ENCODE measurements at regions not wholly inside any gene's neighbourhood (a gene's known extent, or its start where the extent isn't known, plus 50 kb on each side); places are given as distances from the start of the nearest gene placed in this dataset.

DNA sequence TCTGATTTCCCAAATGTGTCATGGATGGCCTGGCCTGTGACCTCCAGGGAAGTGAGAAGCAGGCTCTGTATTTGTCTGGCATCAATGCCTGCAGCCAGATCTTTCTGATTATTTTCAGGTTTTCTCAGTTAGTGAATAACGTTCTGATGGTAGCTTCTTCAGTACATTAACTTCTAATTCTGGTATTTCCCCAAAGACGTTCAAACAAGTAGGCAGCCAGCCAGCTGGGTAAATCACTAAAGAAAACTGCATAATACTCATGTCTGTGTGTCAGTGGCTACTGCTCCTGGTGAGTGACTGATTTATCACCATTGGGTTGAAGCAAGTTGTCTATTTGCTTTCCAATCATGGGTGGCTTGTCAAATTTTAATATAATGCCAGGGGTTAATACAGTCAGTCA lies 162.6 kb upstream of the PFN2 start:
- H3K4me1 ChIP-seq: no peaks in the 10 kb centered on the region
- H3K27ac ChIP-seq: no peak overlapping the region
- DNase-seq (no peak), ATAC-seq (no peak)
- no peaks in the 10 kb centered on the region for H3K9me3 ChIP-seq
- no peaks in the 10 kb centered on the region for H3K27me3 ChIP-seq (ENCODE audit: low read depth)
- intact Hi-C loops (cut with DNase I): no loop called here
- H3K4me3 ChIP-seq: no peak overlapping the region
- TF ChIP-seq, protein P1, sequence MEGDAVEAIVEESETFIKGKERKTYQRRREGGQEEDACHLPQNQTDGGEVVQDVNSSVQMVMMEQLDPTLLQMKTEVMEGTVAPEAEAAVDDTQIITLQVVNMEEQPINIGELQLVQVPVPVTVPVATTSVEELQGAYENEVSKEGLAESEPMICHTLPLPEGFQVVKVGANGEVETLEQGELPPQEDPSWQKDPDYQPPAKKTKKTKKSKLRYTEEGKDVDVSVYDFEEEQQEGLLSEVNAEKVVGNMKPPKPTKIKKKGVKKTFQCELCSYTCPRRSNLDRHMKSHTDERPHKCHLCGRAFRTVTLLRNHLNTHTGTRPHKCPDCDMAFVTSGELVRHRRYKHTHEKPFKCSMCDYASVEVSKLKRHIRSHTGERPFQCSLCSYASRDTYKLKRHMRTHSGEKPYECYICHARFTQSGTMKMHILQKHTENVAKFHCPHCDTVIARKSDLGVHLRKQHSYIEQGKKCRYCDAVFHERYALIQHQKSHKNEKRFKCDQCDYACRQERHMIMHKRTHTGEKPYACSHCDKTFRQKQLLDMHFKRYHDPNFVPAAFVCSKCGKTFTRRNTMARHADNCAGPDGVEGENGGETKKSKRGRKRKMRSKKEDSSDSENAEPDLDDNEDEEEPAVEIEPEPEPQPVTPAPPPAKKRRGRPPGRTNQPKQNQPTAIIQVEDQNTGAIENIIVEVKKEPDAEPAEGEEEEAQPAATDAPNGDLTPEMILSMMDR (IDR thresholded peaks at IDR 0.05): no peak
- H3K36me3 ChIP-seq: no peaks in the 10 kb centered on the region

DNA sequence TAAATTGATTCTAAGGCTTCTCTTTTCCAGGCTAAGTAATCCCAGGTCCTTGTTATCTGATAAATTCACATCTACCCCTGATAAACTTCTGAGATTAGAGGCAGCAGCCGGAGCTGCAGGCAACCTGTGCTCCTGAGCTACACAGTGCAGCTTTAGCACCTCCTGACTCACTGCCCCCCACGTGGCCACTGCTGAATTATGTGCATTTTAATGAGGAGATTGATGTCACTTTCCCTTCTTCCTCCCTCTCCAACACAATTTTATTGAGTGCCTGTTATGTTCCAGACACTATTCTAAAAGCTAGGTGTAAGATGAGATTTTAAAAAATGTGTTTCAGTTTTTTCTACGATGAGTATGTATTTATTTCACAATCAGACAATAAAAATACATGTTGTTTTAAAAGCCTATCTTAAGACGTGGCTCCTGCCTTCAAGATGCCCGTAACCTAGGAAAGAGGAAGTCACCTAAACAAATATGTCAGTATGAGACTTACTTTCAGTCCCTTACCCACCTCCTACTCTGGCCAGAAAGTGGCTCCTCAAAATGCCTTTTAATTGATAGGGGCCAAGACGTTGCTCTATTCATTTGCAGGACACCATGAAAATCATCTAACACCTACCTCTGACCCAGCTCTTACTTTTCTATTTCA lies 161.5 kb upstream of the PFN2 start:
- Histone ChIP-seq H3K36me3 (no peaks in the 10 kb centered on the region), H3K27me3 (ENCODE audit: low read depth) (no peaks in the 10 kb centered on the region), H3K27ac (no peak overlapping the region), H3K9me3 (no peaks in the 10 kb centered on the region), H3K4me3 (no peak overlapping the region), H3K4me1 (no peaks in the 10 kb centered on the region)
- TF ChIP-seq, protein P1 (IDR thresholded peaks at IDR 0.05): no peak
- intact Hi-C loops (cut with DNase I): no loop called here
- DNase-seq (no peak), ATAC-seq (no peak)

DNA sequence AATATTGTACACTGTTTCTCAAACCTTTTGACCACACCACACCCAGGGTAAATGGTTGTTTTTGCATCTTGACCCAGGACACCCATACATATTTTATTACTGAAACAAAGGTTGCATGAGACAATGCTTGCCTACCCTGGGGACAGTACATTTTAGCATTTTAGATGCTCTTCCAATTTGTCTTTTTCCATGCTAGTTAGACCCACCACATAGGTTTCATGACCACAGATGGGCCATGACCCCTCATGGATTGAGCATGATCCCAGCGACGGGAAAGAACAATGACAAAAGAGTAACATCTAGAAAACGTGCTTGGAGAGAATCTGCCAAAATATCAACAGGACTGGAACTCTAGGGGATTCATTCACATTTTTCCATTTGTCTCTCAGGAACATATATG lies 161.0 kb upstream of the PFN2 start:
- TF ChIP-seq, protein P1 (IDR thresholded peaks at IDR 0.05): no peak

DNA sequence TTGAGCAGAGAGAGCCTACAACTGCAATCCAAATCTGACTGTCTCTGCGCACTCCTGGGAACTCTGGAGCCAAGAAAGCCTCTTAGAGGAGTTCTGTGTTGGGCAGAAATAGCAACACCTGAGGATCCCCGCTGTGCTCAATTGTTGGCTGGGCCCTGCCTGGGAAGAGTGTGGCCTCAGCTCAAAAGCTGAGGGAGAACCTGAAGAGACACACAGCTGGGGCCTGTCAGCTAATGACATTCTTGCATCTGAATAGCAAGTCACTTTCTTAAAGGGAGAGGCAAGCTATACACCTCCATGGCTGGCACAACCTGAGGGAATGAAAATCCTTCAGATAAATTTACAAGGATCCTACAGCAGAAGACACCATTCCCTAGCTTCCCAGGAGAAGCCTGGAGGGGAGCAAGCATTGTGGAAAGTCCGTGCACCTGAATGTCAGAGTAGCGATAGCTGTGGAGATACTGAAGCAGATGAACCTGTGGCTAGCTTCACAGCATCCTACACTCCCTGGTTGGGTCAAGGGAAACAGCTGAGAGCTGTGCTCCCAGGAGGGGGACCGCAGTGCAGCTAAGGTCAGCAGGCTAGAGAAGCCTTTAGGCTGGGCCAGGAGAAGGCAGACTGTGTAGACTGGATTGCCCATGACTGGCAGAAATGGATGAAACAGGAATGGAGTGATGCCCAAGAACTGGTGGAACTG lies 159.9 kb upstream of the PFN2 start:
- intact Hi-C loops (cut with DNase I): no loop called here
- DNase-seq (no peak), ATAC-seq (peak in 1 of 2 donors; percentile 38)
- Histone ChIP-seq H3K9me3 (no peaks in the 10 kb centered on the region), H3K36me3 (no peaks in the 10 kb centered on the region), H3K27me3 (ENCODE audit: low read depth) (no peaks in the 10 kb centered on the region), H3K27ac (no peak overlapping the region), H3K4me3 (no peak overlapping the region), H3K4me1 (no peaks in the 10 kb centered on the region)
- TF ChIP-seq, protein P1 (IDR thresholded peaks at IDR 0.05): no peak

More for the DNA sequence above, 161.0 kb upstream of the PFN2 start:
- H3K4me1 ChIP-seq: no peaks in the 10 kb centered on the region
- no peak overlapping the region for H3K27ac ChIP-seq
- intact Hi-C loops (cut with DNase I): no loop called here
- H3K27me3 ChIP-seq (ENCODE audit: low read depth): no peaks in the 10 kb centered on the region
- H3K9me3 ChIP-seq: no peaks in the 10 kb centered on the region
- no peaks in the 10 kb centered on the region for H3K36me3 ChIP-seq
- ATAC-seq: no peak
- H3K4me3 ChIP-seq: no peak overlapping the region
- DNase-seq: no peak

DNA sequence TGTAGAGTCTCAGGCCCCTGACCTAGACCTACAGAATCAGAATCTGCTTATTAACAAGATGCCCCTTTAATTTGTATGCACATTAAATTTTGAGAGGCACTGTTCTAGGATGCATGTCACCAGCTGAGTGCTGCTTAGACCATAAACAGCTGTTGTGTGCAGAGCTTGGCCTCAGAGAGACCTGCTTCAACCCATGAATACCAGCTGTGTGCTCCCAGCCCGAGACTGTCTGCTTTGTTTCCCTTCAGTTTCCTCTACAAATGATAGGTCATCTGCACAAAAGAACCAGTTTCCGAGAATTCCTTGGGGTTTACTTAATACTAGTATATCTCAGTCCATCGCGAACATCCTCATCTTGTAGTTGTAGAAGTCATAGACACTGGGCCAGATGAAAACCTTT lies 158.5 kb upstream of the PFN2 start:
- DNase-seq (no peak), ATAC-seq (no peak)
- H3K4me1 ChIP-seq: no peaks in the 10 kb centered on the region
- H3K4me3 ChIP-seq: no peak overlapping the region
- TF ChIP-seq, protein P1 (IDR thresholded peaks at IDR 0.05): no peak
- no peaks in the 10 kb centered on the region for H3K9me3 ChIP-seq
- H3K36me3 ChIP-seq: no peaks in the 10 kb centered on the region
- intact Hi-C loops (cut with DNase I): no loop called here
- H3K27me3 ChIP-seq (ENCODE audit: low read depth): no peaks in the 10 kb centered on the region
- H3K27ac ChIP-seq: no peak overlapping the region

Data from lower lobe of right lung (tissue), 2 donors.